Epithelial cell of esophagus (primary cell): ENCODE measurements at regions not wholly inside any gene's neighbourhood (a gene's known extent, or its start where the extent isn't known, plus 50 kb on each side); places are given as distances from the start of the nearest gene placed in this dataset.
A peak's percentile ranks its signal among the peaks of the same experiment; 100 is the strongest.

Source experiments
- DNase-seq: peaks from one replicate; pipeline ENCODE4 v3.0.0; 2010; ENCODE audit warnings: low read depth
- H3K4me3 ChIP-seq: 2 replicates; pipeline ENCODE4 v1.5.1; 2011; ENCODE audit warnings: mild to moderate bottlenecking, low read length, control low read depth
- CTCF ChIP-seq: IDR thresholded peaks from 2 replicates; pipeline ENCODE4 v1.5.1; 2011; ENCODE audit warnings: low read depth, mild to moderate bottlenecking, low read length, control low read depth, inconsistent platforms; ENCODE audit not compliant: insufficient read depth; ENCODE audit errors: missing control alignments

GRCh38 chr13:31081316-31081715, 80.4 kb downstream of the HSPH1 start:
- no peak for TF ChIP-seq CTCF
- DNase-seq, result no peak
- H3K4me3 ChIP-seq, result no peak overlapping the region

GRCh38 chr13:31074756-31075155, 86.9 kb downstream of the HSPH1 start:
- no peak for DNase-seq
- H3K4me3 ChIP-seq, result no peak overlapping the region
- no peak for TF ChIP-seq CTCF

- no peak overlapping the region for H3K4me3 ChIP-seq
- peak; percentile 46 for DNase-seq
- no peak for TF ChIP-seq CTCF
These were observed 87.6 kb downstream of the HSPH1 start for GRCh38 chr13:31073859-31074718.

- H3K4me3 ChIP-seq, result no peak overlapping the region
- TF ChIP-seq CTCF, result no peak
- DNase-seq, result no peak
These were observed 89.7 kb downstream of the HSPH1 start for GRCh38 chr13:31072041-31072440.

- no peak overlapping the region for H3K4me3 ChIP-seq
- TF ChIP-seq CTCF, result no peak
- DNase-seq, result peak; percentile 34
These were observed 91.7 kb downstream of the HSPH1 start for GRCh38 chr13:31069808-31070534.

GRCh38 chr13:31068119-31068423, 93.6 kb downstream of the HSPH1 start:
- H3K4me3 ChIP-seq, result no peak overlapping the region
- no peak for TF ChIP-seq CTCF
- DNase-seq, result no peak
